Spleen (tissue), 7 donors: ENCODE measurements at regions not wholly inside any gene's neighbourhood (a gene's known extent, or its start where the extent isn't known, plus 50 kb on each side); places are given as distances from the start of the nearest gene placed in this dataset.

ENCODE experiments used
- CTCF ChIP-seq, 11 experiments: fragments of 200-600 bp in 7 of 11; fragments of 450-650 bp in 4 of 11; sonication (generic) in 4 of 11; IDR thresholded peaks in 8 of 11; conservative IDR thresholded peaks in 3 of 11; 1 replicate in 7 of 11; 2 replicates in 4 of 11; pipeline versions ENCODE4 v1.4.0 to v1.8.0; 2016 to 2021; ENCODE audit warnings: antibody characterized with exemption in 11 of 11, inconsistent platforms in 4 of 11, mild to moderate bottlenecking in 1 of 11
- POLR2A ChIP-seq, 3 donors: fragments of 450-650 bp; IDR thresholded peaks; one replicate each; pipeline ENCODE4 v1.5.1; 2017; ENCODE audit warnings: antibody characterized with exemption in 3 of 3, mild to moderate bottlenecking in 1 of 3
- donor health status: DM: no; HTN: no; CAD: no; lungs with moderate emphysema.
- donor health status: DM: no; HTN: no; CAD: no.
- donor health status: DM: no; HTN: no; CAD: no.

DNA sequence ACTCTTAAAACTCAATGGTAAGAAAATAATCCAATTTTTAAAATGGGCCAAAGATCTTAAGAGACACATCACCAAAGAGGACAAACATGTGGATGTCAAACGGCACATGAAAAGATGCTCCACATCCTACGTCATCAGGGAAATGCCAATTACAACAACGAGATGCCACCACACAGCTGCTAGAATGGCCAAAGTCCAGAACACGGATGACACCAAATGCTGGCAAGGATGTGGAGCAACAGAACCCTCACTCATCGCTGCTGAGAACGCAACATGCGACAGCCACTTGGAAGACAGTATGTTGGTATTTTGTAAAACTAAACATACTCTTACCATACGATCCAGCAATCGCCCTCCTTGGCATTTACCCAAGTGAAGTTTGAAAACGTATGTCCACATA, 132.8 kb upstream of the CDH4 start:
- TF ChIP-seq POLR2A (IDR thresholded peaks at IDR 0.05): no peak
- no peak for TF ChIP-seq CTCF (IDR thresholded peaks at IDR 0.05 in 8 of 11, conservative IDR thresholded peaks at IDR 0.05 in 3 of 11)
